ENCODE measurements at regions not wholly inside any gene's neighbourhood (a gene's known extent, or its start where the extent isn't known, plus 50 kb on each side); places are given as distances from the start of the nearest gene placed in this dataset.
A peak's percentile ranks its signal among the peaks of the same experiment; 100 is the strongest.

DNA sequence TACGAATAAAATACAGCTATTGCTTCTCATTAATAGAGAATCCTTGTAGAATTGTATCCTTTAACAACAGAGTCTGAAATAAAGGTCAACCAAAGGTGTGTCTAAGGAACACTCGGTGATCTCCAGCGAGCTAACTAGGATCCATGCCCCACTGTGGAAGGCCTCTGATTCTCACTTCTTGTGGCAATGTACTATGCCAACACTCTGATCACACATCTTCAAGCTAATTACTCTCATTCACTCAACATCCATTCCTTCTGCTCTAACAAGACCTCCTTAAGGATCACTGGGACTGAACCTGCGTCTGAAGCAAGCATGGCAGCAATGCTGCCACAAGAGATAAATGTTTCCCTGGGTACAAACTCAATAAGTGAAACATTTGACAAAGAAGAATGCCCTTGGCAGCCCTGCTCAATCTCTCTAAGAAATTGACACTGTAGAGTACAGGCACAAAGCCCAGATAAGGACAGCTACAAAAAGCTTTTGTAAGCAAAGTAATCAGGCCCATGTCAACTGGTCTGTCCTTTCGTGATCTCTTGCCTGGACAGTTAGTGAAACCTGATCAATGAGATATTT is 74.6 kb upstream of the PARD3B start:
- intact Hi-C loops (cut with DNase I) = no loop called here
- H3K4me1 ChIP-seq = peaks cover 0 to 17% (median 3%) of the 10 kb centered on the region in 3 donors
- 87 to 88% methylated on average over 5 of the region's 5 CpGs for WGBS, 2 donors
- no peak overlapping the region for H3K27ac ChIP-seq
- H3K27me3 ChIP-seq = peaks cover 0 to 8% (median 0%) of the 10 kb centered on the region in 4 donors
- H3K9me3 ChIP-seq = no peaks in the 10 kb centered on the region
- no peak for TF ChIP-seq POLR2A (IDR thresholded peaks at IDR 0.05)
- TF ChIP-seq, protein P1, sequence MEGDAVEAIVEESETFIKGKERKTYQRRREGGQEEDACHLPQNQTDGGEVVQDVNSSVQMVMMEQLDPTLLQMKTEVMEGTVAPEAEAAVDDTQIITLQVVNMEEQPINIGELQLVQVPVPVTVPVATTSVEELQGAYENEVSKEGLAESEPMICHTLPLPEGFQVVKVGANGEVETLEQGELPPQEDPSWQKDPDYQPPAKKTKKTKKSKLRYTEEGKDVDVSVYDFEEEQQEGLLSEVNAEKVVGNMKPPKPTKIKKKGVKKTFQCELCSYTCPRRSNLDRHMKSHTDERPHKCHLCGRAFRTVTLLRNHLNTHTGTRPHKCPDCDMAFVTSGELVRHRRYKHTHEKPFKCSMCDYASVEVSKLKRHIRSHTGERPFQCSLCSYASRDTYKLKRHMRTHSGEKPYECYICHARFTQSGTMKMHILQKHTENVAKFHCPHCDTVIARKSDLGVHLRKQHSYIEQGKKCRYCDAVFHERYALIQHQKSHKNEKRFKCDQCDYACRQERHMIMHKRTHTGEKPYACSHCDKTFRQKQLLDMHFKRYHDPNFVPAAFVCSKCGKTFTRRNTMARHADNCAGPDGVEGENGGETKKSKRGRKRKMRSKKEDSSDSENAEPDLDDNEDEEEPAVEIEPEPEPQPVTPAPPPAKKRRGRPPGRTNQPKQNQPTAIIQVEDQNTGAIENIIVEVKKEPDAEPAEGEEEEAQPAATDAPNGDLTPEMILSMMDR (IDR thresholded peaks at IDR 0.05) = no peak
- no peak overlapping the region for H3K4me3 ChIP-seq
- no peak for DNase-seq
- H3K36me3 ChIP-seq = no peaks in the 10 kb centered on the region

DNA sequence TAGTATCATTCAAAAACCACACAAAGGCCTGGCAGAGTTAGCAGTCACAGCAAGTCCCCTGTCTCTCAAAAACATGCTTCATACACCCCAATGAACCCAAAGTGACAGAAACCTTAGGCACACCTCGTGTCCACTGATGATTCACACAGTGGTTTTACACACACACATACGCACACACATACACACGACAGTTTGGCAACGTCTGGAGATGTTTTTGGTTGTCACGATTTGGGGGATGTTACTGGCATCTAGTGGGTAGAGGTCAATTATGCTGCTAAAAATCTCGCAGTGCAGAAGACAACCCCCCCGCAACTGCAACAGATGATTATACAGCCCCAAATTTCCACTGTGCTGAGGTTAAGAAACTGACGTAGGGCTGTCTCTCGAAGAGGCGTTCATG is 72.9 kb upstream of the PARD3B start:
- Histone ChIP-seq H3K27ac (no peak overlapping the region), H3K27me3 (peaks cover 0 to 8% (median 0%) of the 10 kb centered on the region in 4 donors), H3K36me3 (no peaks in the 10 kb centered on the region), H3K4me3 (no peak overlapping the region), H3K9me3 (no peaks in the 10 kb centered on the region), H3K4me1 (peaks cover 0 to 24% (median 3%) of the 10 kb centered on the region in 3 donors)
- WGBS, 2 donors = 79 to 88% methylated on average over 9 to 10 of the region's 10 CpGs
- intact Hi-C loops (cut with DNase I) = no loop called here
- DNase-seq = no peak
- TF ChIP-seq, protein P1 (IDR thresholded peaks at IDR 0.05) = no peak
- no peak for TF ChIP-seq POLR2A (IDR thresholded peaks at IDR 0.05)

DNA sequence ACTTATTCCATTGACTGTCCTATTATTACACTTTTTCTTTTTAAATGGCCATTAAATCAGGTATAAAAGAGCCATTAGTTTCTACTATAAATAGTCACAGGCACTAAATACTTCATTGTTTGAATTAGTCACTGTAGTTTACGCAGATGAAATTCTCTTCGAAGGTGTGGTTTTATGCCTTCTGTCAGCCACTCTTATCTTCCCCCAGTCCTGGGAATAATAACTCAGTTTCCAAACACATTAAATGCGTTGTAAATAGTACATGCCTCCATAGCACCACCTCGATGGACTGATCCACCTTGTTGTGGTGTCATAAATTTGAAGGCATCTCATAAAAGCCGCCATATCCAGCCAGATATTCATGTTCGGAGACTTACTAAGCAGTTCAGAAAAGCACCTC is 72.1 kb upstream of the PARD3B start:
- no peak for TF ChIP-seq POLR2A (IDR thresholded peaks at IDR 0.05)
- TF ChIP-seq, protein P1 (IDR thresholded peaks at IDR 0.05) = no peak
- 83 to 94% methylated on average over 6 of the region's 6 CpGs for WGBS, 2 donors
- no peak for DNase-seq
- Histone ChIP-seq H3K9me3 (no peaks in the 10 kb centered on the region), H3K27me3 (peaks cover 0 to 8% (median 0%) of the 10 kb centered on the region in 4 donors), H3K4me1 (peaks cover 0 to 31% (median 9%) of the 10 kb centered on the region in 3 donors), H3K4me3 (no peak overlapping the region), H3K27ac (no peak overlapping the region), H3K36me3 (no peaks in the 10 kb centered on the region)
- intact Hi-C loops (cut with DNase I) = no loop called here

DNA sequence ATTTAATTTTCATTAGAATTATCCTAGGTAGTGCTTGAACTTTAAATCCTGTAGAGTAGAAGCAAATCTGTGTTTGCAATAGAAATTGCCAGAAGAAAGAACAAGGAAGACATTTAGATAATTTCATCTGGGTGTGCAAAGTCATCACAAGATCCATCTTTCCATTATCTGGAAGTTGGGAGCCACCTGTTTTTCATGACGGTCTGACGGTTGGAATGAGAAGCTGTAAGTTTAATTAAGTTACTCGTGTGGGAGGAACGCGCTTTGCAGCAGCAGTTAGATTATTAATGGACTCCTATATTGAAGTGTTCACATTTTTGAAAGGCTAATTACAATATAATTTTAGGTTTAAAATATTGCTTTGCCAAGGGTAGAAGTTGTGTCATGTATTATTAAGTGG is 69.9 kb upstream of the PARD3B start:
- H3K4me1 ChIP-seq = peaks cover 0 to 23% (median 6%) of the 10 kb centered on the region in 3 donors
- H3K4me3 ChIP-seq = no peak overlapping the region
- peaks cover 0 to 14% (median 0%) of the 10 kb centered on the region in 4 donors for H3K27me3 ChIP-seq
- intact Hi-C loops (cut with DNase I) = no loop called here
- no peak overlapping the region for H3K27ac ChIP-seq
- no peaks in the 10 kb centered on the region for H3K9me3 ChIP-seq
- H3K36me3 ChIP-seq = no peaks in the 10 kb centered on the region
- no peak for DNase-seq
- WGBS, 2 donors = 90 to 92% methylated on average over 5 of the region's 5 CpGs
- TF ChIP-seq POLR2A (IDR thresholded peaks at IDR 0.05) = no peak

DNA sequence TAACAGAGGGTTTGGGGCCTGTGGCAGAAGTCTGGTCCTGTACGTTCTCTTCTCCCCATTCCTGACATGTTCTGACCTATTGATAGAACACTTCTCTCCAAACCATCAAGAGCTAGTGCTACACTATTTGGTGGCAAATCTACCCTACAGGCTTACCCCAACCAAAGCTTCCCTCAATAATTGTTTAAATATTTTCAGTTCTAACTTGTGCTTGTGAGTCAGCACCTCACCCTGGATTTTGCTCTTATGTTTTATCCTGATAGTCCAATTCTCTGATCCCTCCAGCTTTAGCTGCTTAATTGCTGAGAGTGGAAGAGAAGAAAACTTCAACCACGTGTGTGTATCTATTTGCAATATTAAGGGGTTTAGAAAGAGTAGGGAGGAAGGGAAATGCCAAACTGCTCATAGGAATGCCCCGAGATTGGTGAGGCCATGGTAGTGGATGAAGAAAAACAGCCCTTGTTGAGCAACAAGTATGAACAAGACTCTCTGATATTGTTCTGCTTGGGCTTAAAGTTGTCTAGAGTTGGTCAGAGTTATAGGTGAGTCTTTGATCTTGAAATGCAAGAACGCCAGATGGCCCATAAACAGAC is 67.8 kb upstream of the PARD3B start:
- H3K36me3 ChIP-seq = no peaks in the 10 kb centered on the region
- H3K4me3 ChIP-seq = no peak overlapping the region
- intact Hi-C loops (cut with DNase I) = no loop called here
- H3K9me3 ChIP-seq = no peaks in the 10 kb centered on the region
- peak overlapping the region in 3 of 4 donors; percentile 15 to 43 (median 19) for H3K27ac ChIP-seq
- TF ChIP-seq POLR2A (IDR thresholded peaks at IDR 0.05) = no peak
- TF ChIP-seq, protein P1 (IDR thresholded peaks at IDR 0.05) = no peak
- WGBS, 2 donors = 36 to 44% methylated on average over 4 of the region's 4 CpGs
- peaks cover 0 to 23% (median 6%) of the 10 kb centered on the region in 3 donors for H3K4me1 ChIP-seq
- H3K27me3 ChIP-seq = peaks cover 0 to 6% (median 0%) of the 10 kb centered on the region in 4 donors
- DNase-seq = no peak
